Sigmoid colon (tissue), 4 donors: ENCODE measurements at regions not wholly inside any gene's neighbourhood (a gene's known extent, or its start where the extent isn't known, plus 50 kb on each side); places are given as distances from the start of the nearest gene placed in this dataset.

Experiments used
- POLR2AphosphoS5 ChIP-seq, 4 donors: sonication (generic); formaldehyde crosslinking; IDR thresholded peaks; one replicate each; pipeline ENCODE4 v1.6.1; 2017; ENCODE audit warnings: antibody characterized with exemption in 4 of 4
- TF ChIP-seq, protein P1 (sequence below), 4 experiments: fragments of 450-650 bp in 3 of 4; fragments of 200-600 bp in 1 of 4; IDR thresholded peaks; one replicate each; pipeline ENCODE4 v1.5.1; 2016 to 2019; ENCODE audit warnings: antibody characterized with exemption in 4 of 4, mild to moderate bottlenecking in 3 of 4, moderate library complexity in 2 of 4

DNA sequence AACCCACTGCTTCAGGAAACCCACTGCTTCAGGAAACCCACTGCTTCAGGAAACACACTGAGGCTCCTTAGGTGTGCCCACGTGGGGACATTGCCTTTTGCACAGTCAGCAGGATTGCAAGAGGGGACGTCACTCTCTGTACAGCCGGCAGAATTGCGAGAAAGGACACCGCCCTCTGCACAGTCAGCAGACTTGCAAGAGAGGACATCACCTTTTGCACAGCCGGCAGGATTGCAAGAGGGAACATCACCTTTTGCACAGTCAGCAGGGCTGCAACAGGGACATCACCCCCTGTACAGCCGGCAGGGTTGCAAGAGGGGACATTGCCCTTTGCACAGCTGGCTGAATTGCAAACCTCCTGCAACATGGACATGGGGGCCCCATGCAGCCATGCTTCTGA, 407.6 kb downstream of the GLRX3 start:
- TF ChIP-seq, protein P1, sequence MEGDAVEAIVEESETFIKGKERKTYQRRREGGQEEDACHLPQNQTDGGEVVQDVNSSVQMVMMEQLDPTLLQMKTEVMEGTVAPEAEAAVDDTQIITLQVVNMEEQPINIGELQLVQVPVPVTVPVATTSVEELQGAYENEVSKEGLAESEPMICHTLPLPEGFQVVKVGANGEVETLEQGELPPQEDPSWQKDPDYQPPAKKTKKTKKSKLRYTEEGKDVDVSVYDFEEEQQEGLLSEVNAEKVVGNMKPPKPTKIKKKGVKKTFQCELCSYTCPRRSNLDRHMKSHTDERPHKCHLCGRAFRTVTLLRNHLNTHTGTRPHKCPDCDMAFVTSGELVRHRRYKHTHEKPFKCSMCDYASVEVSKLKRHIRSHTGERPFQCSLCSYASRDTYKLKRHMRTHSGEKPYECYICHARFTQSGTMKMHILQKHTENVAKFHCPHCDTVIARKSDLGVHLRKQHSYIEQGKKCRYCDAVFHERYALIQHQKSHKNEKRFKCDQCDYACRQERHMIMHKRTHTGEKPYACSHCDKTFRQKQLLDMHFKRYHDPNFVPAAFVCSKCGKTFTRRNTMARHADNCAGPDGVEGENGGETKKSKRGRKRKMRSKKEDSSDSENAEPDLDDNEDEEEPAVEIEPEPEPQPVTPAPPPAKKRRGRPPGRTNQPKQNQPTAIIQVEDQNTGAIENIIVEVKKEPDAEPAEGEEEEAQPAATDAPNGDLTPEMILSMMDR (IDR thresholded peaks at IDR 0.05) = no peak
- TF ChIP-seq POLR2AphosphoS5 (IDR thresholded peaks at IDR 0.05) = no peak
